ENCODE measurements at regions not wholly inside any gene's neighbourhood (a gene's known extent, or its start where the extent isn't known, plus 50 kb on each side); places are given as distances from the start of the nearest gene placed in this dataset.

- TF ChIP-seq CTCF (IDR thresholded peaks at IDR 0.05) (no peak), ZFX (IDR thresholded peaks at IDR 0.05; ENCODE audit: borderline replicate concordance) (no peak)
- no peak overlapping the region for H3K27ac ChIP-seq
These were observed 61.5 kb upstream of the CPEB4 start for GRCh38 chr5:173826428-173827350.

DNA sequence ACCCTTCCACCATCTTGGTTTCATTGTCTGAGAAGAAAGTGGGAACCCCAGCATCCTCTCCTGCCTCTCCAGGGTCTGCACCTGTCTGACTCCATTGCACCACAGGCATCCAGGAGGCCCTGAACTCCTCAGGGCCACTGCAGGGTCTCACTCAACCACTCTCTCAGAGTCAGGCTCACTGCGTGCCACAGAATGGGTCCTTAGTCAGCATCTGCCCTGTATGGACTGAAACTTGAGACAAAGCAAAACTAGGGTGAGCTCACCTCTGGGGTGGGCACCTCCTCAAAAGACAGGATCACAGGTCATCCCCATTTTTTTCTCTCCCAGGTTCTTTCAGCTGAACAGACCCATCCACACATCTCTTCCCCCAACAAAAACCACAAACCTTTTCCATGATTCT is 59.2 kb upstream of the CPEB4 start:
- TF ChIP-seq CTCF (IDR thresholded peaks at IDR 0.05) (no peak), ZFX (IDR thresholded peaks at IDR 0.05; ENCODE audit: borderline replicate concordance) (no peak)
- H3K27ac ChIP-seq: no peak overlapping the region

DNA sequence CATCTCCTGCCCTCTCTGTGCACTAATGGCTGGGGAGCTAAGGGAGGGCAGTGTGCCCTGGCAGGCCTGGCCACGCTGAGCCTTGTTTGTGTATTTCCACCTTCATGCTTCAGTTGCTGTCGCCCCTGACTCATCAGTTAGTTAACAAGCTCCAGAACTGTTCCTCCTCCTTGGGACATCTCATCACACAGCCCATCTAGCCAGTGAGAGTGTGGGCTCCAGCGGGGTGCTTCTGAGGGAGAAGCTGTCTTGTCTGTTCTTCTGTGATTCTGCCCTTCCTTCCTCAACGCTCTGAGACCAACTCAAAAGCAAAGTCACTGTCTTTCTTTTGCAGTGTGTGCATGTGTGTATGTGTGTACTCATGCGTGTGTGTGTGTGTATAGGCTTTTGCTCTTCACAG is 58.3 kb upstream of the CPEB4 start:
- H3K27ac ChIP-seq: no peak overlapping the region
- TF ChIP-seq ZFX (IDR thresholded peaks at IDR 0.05; ENCODE audit: borderline replicate concordance) (no peak), CTCF (IDR thresholded peaks at IDR 0.05) (no peak)

DNA sequence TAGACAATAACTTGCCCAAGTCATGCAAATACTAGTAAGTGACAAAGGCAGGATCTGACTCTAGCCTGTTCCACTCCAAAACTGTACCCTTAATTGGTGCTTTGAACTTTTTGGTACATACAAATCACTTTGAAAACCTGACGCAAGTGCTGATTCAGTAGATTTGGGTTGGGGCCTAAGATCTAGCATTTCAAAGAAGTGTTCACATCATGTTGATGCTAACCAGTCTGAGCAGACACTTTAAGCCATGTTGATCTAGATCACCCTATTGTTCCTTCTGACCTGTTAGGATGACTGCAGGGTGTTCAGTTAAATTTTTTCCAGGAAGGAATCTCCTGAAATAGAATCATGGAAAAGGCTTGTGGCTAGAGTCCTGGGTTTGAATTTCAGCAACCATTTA is 57.7 kb upstream of the CPEB4 start:
- TF ChIP-seq CTCF (IDR thresholded peaks at IDR 0.05) (no peak), ZFX (IDR thresholded peaks at IDR 0.05; ENCODE audit: borderline replicate concordance) (no peak)
- no peak overlapping the region for H3K27ac ChIP-seq

- H3K27ac ChIP-seq: no peak overlapping the region
- TF ChIP-seq CTCF (IDR thresholded peaks at IDR 0.05) (no peak), ZFX (IDR thresholded peaks at IDR 0.05; ENCODE audit: borderline replicate concordance) (no peak)
These were observed 56.8 kb upstream of the CPEB4 start for GRCh38 chr5:173831196-173831914.

- H3K27ac ChIP-seq: no peak overlapping the region
- TF ChIP-seq CTCF (IDR thresholded peaks at IDR 0.05) (no peak), ZFX (IDR thresholded peaks at IDR 0.05; ENCODE audit: borderline replicate concordance) (no peak)
These were observed 55.8 kb upstream of the CPEB4 start for GRCh38 chr5:173832386-173832785.
